Hindlimb muscle (tissue), 1 donor: ENCODE measurements at regions not wholly inside any gene's neighbourhood (a gene's known extent, or its start where the extent isn't known, plus 50 kb on each side); places are given as distances from the start of the nearest gene placed in this dataset.

Experiments
- DNase-seq: peaks from one replicate; pipeline ENCODE4 v3.0.0-alpha.2; 2013

GRCh38 chr16:9380221-9380620 is 288.8 kb downstream of the HAPSTR1 start:
- no peak for DNase-seq

DNA sequence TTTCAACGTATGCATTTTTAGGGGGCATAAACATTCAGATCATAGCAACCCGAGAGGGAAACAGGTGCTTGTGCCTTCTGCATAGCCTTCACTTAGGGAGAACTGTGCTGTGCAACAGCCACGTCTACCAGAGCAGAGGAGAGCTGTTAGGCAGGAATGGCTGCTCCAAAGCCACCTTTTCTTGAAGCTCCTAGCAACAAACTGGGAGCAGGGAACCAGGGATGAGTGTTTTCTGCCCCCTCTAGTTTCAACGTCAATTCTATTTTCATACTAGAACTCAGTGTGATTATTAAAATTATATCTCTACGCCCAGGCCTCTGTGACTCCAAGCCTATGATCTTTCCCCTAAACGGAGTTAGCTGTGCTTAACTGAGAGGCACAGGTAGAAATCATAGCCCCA is 290.0 kb downstream of the HAPSTR1 start:
- DNase-seq, result no peak

DNA sequence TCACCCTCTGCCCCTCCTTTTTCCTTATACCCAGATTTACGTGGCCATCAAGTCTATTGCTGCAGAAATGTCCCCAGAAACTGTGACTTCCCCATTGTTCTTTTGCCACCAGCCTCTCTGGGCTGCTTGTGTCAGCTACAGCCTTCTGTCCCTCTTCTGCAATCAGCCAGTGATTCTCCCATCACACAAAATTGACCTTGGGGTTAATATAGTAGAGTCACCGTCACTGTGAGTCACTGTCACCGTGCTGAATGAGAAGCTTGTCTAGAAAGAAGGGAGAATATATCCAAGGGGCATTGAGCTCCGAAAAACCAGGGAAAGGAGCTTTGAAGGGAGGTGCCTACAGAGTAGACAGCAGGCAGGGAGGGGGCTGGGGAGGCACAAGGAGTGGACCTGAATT is 290.5 kb downstream of the HAPSTR1 start:
- DNase-seq, result no peak

DNA sequence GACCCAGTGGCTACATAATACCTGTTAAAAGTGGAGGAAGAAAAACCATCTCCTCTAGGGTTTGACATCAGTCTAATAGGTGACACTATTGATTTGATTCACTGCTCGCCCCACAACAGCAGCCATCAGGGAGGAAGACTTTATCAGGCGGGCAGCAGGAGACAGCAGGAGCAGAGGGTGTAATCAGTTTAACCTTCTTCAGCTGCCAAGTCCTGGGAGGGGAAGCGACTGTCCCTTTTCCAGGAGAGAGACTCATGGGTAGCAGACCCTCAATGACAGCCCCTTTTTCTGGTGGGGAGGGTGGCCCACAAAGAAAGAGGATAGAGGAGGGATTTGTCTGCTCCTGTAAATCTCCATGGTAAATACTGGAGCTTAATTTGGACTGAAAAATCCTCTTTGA is 291.8 kb downstream of the HAPSTR1 start:
- no peak for DNase-seq

DNA sequence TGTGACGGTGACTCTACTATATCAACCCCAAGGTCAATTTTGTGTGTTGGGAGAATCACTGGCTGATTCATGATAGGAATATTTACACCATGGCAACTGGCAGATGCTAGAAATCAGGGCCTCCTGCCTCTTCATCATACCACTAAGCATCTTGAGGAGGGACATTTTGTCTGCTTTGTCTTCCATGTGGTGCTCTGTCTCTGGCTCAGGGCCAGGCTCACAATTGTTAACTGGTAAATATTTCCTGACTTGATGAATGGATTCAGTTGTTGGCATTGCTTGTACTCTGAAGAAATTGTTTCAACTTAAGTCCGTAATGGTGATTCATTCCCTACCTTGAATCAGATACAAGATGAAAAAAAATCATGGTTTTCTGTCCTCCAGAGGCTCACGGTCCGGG is 292.7 kb downstream of the HAPSTR1 start:
- DNase-seq, result no peak

DNA sequence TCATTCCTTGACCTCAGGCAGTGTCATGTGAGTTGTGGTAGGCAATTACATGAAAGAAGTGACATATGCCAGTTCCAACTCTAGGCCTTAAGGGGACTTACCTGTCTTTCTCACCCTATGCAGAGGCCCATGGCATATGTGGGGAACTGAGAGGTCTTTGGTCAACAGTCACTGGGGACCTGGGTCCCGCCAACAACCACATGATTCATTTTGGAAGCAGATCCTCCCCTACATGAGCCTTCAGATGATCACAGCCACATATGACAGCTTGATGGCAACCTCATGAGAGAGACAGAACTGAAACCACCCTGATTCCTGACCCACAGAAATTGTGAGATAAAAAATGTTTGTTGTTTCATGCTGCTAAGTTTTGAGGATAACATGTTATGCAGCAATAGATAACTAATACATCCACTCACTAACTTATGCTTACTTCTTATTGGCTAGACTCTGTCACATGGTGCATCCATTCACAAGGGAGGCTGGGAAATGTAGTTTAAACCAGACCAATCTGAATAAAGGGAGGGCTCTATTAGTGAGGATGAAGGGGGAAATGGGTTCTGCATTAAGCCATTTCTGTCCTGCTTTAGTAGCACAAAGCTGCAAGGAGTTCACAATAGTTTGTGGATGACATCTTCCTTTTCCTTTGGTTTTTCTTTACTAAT is 298.2 kb downstream of the HAPSTR1 start:
- DNase-seq, result no peak

- DNase-seq, result no peak
Measured at GRCh38 chr16:9392956-9393355, 301.5 kb downstream of the HAPSTR1 start.

DNA sequence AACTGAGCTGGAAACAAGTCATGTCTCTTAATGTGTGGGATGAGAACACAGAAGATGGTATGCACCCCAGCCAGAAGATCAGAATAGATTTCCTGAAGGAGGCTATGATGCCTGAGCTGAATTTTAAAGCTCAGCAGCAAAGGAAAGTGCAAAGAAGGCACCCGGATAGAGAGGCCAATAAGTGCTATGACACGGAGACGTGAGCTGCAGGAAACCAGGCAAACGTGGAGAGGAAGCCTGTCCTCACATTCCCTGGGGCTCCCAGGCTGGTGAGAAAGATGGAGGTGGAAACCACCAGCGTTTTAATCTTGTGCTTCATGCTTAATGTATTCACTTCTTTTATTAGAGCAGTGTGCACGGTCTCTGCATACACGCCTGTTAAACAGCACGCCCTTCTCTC is 302.1 kb downstream of the HAPSTR1 start:
- DNase-seq, result no peak

DNA sequence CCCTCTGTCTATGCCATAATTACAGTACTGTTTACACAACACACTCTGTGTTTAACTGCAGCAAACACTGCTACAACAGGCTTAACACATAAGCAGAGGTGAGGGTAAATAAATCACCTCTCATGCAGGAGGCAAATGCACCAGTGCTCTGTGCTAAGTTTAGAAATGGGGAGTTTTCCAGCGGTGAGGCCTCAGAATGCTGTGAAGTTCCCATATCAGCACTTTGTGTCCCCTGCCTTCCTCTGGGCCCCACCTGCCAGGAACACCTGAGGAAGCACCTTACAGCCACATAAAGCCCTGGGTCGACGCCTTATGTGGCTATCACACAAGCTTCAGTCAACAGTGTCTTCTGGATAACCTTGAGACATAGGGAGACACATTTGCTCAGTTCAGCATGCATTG is 304.5 kb downstream of the HAPSTR1 start:
- DNase-seq, result no peak

- DNase-seq, result no peak
Measured at GRCh38 chr16:9399573-9399972, 308.1 kb downstream of the HAPSTR1 start.

DNA sequence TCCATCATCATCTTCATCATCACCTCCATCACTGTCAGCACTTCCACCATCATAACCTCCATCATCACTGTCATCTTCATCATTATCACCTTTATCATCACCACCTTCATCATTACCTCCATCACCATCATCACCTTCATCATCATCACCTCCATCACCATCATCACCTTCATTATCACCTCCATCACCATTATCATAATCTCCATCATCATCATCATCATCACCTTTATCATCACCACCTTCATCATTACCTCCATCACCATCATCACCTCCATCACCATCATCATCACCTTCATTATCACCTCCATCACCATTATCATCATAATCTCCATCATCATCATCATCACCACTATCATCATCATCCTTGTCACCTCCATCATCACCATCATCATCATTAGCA is 309.7 kb downstream of the HAPSTR1 start:
- no peak for DNase-seq

DNA sequence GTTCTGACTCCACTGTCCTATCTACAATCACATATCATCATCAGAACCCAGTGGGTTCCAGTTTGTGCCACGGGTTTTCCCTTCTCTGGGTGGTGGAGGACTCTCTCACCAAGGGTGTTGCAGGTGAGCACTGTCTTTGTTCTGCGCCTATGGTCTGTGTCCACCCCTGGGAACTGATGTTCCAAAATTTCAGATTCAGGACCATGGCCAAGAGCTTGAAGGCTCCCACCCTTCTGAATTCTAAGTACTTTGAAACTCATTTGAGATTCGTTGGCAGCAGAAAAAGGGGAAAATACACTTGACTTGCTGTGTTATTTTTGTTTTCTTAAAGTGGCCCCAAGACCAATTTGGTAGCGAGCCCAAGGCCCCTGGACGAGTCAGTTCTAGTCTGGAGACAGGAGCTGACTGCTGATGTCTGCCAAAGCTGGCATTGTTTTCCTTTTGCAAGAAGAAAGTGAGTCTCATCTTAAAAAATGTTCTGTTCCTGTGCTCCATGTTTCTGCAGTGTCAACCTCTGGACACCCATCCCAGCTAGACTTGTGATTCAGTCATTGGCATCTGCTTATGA is 310.9 kb downstream of the HAPSTR1 start:
- no peak for DNase-seq

DNA sequence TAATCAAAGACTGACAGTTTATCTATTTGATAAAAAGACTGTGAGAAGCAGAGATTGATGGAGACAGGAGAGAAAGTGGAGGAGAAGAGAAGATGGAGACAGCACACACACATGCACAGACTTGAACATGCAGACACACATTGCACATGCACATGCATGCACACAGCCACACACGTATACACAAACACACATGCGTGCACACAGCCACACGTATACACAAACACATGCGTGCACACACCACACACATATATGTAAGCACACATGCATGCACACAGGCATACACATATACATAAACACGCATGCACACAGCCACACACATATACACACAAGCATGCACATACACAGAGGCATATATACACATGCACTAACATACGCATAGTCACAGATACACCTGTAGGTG is 313.4 kb downstream of the HAPSTR1 start:
- no peak for DNase-seq

DNA sequence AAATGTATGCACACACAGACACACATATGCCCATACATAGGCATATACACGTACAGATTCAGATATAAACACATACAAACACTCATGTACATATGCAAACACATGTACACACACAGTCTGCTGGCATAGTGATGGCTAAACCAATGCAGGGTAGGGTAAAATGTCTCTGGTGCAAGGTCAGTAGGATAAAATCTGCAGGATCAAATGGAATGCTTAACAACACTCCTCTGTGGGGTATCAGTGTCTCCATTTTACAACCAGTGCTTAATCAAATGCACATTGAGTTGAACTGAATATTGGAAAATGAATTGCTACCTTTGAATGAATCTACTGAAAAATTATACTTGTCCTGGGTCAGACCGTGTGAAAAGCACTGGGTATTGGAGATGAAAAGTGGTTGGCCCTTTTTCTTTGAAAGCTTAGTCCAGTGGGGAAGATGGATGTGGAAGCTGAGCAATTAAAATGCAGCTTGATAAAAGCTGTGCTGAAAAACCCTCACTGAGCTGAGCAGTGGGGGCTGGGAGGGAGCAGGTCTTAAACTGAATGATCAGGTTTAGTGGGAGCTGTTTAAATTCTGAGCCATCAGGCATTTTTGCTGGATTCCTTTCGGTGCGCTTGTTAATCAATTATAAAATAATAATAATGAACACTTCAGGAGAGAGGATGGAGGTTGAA is 314.7 kb downstream of the HAPSTR1 start:
- DNase-seq, result no peak

GRCh38 chr16:9407206-9407758 is 315.8 kb downstream of the HAPSTR1 start:
- no peak for DNase-seq

GRCh38 chr16:9408297-9408878 is 316.9 kb downstream of the HAPSTR1 start:
- DNase-seq, result no peak

DNA sequence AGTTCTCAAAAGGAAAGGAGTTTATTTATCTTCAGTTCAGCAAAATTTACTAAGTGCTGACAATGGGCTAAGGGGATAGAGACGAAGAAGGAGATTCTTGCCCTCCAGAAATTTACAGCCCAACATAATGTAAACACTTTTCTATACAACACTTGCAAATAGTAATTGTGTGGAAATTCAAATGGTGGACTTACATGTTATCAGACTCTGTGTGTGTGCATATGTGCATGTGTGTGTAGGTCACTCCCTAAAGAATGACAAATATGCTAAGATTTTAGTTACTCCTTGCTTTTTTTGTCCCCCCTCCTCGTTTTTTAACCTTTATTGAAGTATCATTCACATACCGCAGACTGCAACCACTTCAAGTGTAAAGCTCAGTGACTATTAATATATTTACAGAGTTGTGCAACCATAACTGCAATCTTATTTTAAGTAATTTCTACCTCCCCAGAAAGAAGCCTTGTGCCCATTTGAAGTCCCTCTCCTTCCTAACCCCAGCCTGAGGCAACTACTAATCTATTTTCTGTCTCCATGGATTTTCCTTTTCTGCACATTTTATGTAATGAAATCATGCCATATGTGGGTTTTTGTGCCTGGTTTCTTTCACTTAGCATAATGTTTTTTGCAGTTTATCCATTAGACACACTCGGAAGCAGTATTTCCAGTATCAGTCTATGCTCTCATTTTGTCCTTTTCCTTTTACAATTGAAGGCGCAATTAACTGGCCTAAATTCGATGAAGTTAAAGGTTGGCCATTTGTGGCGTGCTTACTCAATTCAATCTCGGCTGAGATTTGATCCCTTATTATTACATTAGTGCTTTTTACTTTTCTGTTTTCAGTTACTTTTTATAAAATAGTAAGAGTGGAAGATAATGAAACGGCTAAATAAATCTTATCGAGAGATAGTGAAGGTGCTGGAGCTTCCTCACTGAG is 318.4 kb downstream of the HAPSTR1 start:
- DNase-seq, result no peak

- no peak for DNase-seq
Measured at GRCh38 chr16:9411426-9411825, 320.0 kb downstream of the HAPSTR1 start.

- no peak for DNase-seq
Measured at GRCh38 chr16:9412031-9412914, 320.8 kb downstream of the HAPSTR1 start.

GRCh38 chr16:9412915-9413264 is 321.4 kb downstream of the HAPSTR1 start:
- DNase-seq, result no peak

DNA sequence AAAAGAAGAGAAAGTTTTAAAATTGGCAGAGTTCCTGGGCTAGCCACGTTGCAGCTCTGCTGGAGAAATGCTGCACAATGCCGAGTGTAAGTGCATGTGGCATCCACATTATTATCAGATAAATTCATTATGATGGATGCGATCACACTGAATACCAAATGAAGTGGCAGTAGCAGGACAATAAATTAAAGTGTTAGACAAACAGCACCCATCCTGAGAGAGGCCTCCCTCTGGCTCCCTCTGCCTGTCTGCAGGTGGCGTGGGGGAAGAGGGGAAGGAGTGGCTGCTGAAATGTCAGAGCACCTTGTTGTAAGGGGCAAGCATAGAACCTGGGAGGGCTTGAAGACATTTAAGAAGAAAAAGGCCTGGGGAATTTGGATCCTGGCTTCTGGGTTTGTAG is 324.1 kb downstream of the HAPSTR1 start:
- no peak for DNase-seq

- no peak for DNase-seq
Measured at GRCh38 chr16:9417898-9418297, 326.5 kb downstream of the HAPSTR1 start.
